Stomach (tissue), 4 donors: ENCODE measurements at regions not wholly inside any gene's neighbourhood (a gene's known extent, or its start where the extent isn't known, plus 50 kb on each side); places are given as distances from the start of the nearest gene placed in this dataset.

ENCODE experiments used
- POLR2A ChIP-seq, 4 donors: fragments of 450-650 bp; IDR thresholded peaks; one replicate each; pipeline ENCODE4 v1.6.1; 2016; ENCODE audit warnings: antibody characterized with exemption in 4 of 4, control low read depth in 2 of 4, mild to moderate bottlenecking in 1 of 4, moderate library complexity in 1 of 4
- POLR2AphosphoS5 ChIP-seq, 3 donors: sonication (generic); formaldehyde crosslinking; IDR thresholded peaks; one replicate each; pipeline ENCODE4 v1.6.1; 2016; ENCODE audit warnings: antibody characterized with exemption in 3 of 3
- TF ChIP-seq, protein P1 (sequence below), 7 experiments: fragments of 450-650 bp in 4 of 7; fragments of 200-600 bp in 3 of 7; sonication (generic) in 3 of 7; IDR thresholded peaks; one replicate each; pipeline ENCODE4 v1.5.1; 2016 to 2019; ENCODE audit warnings: antibody characterized with exemption in 7 of 7, control low read depth in 2 of 7, mild to moderate bottlenecking in 1 of 7

DNA sequence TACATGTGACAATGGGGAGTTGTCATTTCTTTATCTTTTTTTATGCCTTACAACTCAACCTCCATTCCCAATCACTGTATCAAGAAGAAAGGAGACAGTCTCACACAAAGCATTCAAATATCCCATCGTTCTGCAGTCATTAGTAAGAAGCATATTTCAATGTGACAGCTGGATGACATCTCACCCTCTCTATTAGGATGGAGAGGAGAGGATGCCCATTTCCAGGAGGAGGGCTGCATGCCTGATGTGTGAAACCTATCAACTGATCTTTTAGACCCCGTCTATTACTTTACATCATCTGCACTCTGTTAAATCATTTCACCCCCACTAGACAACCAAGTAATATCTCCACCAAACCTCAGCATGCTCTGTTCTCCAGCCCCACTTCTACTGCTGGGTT is 292.7 kb upstream of the CHAC2 start:
- TF ChIP-seq, protein P1, sequence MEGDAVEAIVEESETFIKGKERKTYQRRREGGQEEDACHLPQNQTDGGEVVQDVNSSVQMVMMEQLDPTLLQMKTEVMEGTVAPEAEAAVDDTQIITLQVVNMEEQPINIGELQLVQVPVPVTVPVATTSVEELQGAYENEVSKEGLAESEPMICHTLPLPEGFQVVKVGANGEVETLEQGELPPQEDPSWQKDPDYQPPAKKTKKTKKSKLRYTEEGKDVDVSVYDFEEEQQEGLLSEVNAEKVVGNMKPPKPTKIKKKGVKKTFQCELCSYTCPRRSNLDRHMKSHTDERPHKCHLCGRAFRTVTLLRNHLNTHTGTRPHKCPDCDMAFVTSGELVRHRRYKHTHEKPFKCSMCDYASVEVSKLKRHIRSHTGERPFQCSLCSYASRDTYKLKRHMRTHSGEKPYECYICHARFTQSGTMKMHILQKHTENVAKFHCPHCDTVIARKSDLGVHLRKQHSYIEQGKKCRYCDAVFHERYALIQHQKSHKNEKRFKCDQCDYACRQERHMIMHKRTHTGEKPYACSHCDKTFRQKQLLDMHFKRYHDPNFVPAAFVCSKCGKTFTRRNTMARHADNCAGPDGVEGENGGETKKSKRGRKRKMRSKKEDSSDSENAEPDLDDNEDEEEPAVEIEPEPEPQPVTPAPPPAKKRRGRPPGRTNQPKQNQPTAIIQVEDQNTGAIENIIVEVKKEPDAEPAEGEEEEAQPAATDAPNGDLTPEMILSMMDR (IDR thresholded peaks at IDR 0.05), result no peak
- TF ChIP-seq POLR2A (IDR thresholded peaks at IDR 0.05) (no peak), POLR2AphosphoS5 (IDR thresholded peaks at IDR 0.05) (no peak)
